ENCODE measurements at regions not wholly inside any gene's neighbourhood (a gene's known extent, or its start where the extent isn't known, plus 50 kb on each side); places are given as distances from the start of the nearest gene placed in this dataset.

DNA sequence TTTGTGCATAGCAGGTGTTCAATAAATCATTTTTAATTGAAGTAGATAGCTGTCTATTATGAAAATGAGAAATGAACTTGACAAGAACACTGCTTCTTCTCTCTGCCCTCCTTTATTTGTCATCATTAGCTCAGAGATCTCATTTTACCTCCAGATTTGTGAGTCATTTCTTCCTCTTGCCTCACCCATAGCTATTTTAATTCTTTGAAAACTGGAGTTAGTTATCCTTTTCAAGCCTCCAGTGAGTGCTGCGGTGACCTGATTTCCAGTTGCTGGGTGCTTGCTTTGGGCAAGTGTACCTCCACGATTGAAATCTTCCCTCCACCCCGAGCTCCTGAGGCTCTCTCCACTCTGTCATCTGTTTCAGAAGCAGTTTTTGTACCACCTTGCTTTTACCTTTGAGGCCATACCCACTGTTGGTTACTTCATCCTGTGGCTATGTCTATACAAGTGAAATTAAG is 114.6 kb downstream of the NFKBIZ start:
- H3K27ac Mint-ChIP-seq (ENCODE audit: unreplicated experiment) = no peak overlapping the region
- DNase-seq (ENCODE audit: low spot score) = no peak

DNA sequence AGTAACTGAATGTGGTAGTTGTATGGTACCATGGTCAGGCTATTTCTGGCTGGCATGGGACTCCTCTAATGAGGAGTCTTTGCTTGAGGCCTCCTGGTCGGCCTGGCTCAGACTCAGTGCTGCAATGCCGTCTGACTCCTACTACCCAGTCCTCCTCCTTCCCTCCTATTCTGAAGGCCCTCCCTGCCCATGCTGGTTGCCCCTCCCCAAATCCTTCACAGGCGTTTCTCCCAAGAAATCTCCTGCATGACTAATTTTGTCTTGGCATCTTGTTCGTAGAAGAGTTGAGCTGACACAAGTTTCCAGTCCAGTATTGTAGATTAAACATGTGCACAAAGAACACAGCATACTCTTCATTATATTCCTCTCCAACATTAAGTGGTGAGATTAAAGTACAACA is 115.5 kb downstream of the NFKBIZ start:
- no peak overlapping the region for H3K27ac Mint-ChIP-seq (ENCODE audit: unreplicated experiment)
- H3K36me3 Mint-ChIP-seq (ENCODE audit: low read depth, unreplicated experiment) = no peaks in the 10 kb centered on the region

More for the DNA sequence above, 114.6 kb downstream of the NFKBIZ start:
- H3K36me3 Mint-ChIP-seq (ENCODE audit: low read depth, unreplicated experiment) = no peaks in the 10 kb centered on the region
- H3K4me1 Mint-ChIP-seq (ENCODE audit: unreplicated experiment) = no peaks in the 10 kb centered on the region
- H3K27me3 Mint-ChIP-seq (ENCODE audit: unreplicated experiment) = no peaks in the 10 kb centered on the region
- no peak overlapping the region for H3K4me3 Mint-ChIP-seq (ENCODE audit: unreplicated experiment)
- TF ChIP-seq, protein P1, sequence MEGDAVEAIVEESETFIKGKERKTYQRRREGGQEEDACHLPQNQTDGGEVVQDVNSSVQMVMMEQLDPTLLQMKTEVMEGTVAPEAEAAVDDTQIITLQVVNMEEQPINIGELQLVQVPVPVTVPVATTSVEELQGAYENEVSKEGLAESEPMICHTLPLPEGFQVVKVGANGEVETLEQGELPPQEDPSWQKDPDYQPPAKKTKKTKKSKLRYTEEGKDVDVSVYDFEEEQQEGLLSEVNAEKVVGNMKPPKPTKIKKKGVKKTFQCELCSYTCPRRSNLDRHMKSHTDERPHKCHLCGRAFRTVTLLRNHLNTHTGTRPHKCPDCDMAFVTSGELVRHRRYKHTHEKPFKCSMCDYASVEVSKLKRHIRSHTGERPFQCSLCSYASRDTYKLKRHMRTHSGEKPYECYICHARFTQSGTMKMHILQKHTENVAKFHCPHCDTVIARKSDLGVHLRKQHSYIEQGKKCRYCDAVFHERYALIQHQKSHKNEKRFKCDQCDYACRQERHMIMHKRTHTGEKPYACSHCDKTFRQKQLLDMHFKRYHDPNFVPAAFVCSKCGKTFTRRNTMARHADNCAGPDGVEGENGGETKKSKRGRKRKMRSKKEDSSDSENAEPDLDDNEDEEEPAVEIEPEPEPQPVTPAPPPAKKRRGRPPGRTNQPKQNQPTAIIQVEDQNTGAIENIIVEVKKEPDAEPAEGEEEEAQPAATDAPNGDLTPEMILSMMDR (IDR thresholded peaks at IDR 0.05; ENCODE audit: unreplicated experiment) = no peak
- no peaks in the 10 kb centered on the region for H3K9me3 Mint-ChIP-seq (ENCODE audit: unreplicated experiment)

DNA sequence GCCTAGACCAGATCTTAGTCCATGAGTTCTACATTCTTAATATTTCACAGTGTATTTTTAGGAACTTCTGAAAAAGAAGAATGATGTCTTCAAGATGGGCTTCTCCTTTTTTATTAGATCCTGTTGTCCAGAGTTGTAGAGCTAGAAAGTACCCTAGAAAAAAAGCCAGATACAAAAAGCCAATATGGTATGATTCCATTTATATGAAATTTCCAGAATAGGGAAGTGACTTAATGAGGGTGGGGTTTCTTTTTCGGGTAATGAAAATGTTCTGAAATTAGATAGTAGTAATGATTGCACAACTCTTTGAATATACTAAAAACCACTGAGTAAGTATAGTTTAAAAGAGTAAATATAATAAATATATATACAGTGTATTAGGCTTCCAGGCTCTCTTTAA is 116.9 kb downstream of the NFKBIZ start:
- no peak overlapping the region for H3K27ac Mint-ChIP-seq (ENCODE audit: unreplicated experiment)
- H3K4me1 Mint-ChIP-seq (ENCODE audit: unreplicated experiment) = no peaks in the 10 kb centered on the region
- DNase-seq (ENCODE audit: low spot score) = no peak
- TF ChIP-seq, protein P1 (IDR thresholded peaks at IDR 0.05; ENCODE audit: unreplicated experiment) = no peak
- no peaks in the 10 kb centered on the region for H3K27me3 Mint-ChIP-seq (ENCODE audit: unreplicated experiment)
- no peaks in the 10 kb centered on the region for H3K36me3 Mint-ChIP-seq (ENCODE audit: low read depth, unreplicated experiment)
- H3K4me3 Mint-ChIP-seq (ENCODE audit: unreplicated experiment) = no peak overlapping the region
- no peaks in the 10 kb centered on the region for H3K9me3 Mint-ChIP-seq (ENCODE audit: unreplicated experiment)

More for the DNA sequence above, 115.5 kb downstream of the NFKBIZ start:
- TF ChIP-seq, protein P1 (IDR thresholded peaks at IDR 0.05; ENCODE audit: unreplicated experiment) = no peak
- no peak for DNase-seq (ENCODE audit: low spot score)
- Mint-ChIP-seq H3K4me3 (ENCODE audit: unreplicated experiment) (no peak overlapping the region), H3K9me3 (ENCODE audit: unreplicated experiment) (no peaks in the 10 kb centered on the region), H3K4me1 (ENCODE audit: unreplicated experiment) (no peaks in the 10 kb centered on the region), H3K27me3 (ENCODE audit: unreplicated experiment) (no peaks in the 10 kb centered on the region)

DNA sequence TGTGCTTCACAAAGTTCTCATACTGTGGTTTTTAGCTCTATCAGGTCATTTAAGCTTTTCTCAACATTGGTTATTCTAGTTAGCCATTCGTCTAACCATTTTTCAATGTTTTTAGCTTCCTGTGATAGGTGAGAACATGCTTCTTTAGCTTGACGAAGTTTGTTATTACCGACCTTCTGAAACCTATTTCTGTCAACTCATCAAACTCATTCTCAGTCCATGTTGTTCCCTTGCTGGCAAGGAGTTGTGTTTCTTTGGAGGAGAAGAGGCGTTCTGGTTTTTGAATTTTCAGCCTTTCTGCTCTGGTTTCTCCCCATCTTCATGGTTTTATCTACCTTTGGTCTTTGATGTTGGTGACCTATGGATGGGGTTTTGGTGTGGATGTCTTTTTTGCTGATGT is 120.9 kb downstream of the NFKBIZ start:
- TF ChIP-seq, protein P1 (IDR thresholded peaks at IDR 0.05; ENCODE audit: unreplicated experiment) = no peak
- DNase-seq (ENCODE audit: low spot score) = no peak
- no peaks in the 10 kb centered on the region for H3K9me3 Mint-ChIP-seq (ENCODE audit: unreplicated experiment)
- H3K27ac Mint-ChIP-seq (ENCODE audit: unreplicated experiment) = no peak overlapping the region
- no peaks in the 10 kb centered on the region for H3K27me3 Mint-ChIP-seq (ENCODE audit: unreplicated experiment)
- H3K4me1 Mint-ChIP-seq (ENCODE audit: unreplicated experiment) = no peaks in the 10 kb centered on the region
- no peak overlapping the region for H3K4me3 Mint-ChIP-seq (ENCODE audit: unreplicated experiment)
- H3K36me3 Mint-ChIP-seq (ENCODE audit: low read depth, unreplicated experiment) = no peaks in the 10 kb centered on the region

- TF ChIP-seq, protein P1 (IDR thresholded peaks at IDR 0.05; ENCODE audit: unreplicated experiment) = no peak
- no peak for DNase-seq (ENCODE audit: low spot score)
- H3K9me3 Mint-ChIP-seq (ENCODE audit: unreplicated experiment) = no peaks in the 10 kb centered on the region
- H3K4me3 Mint-ChIP-seq (ENCODE audit: unreplicated experiment) = no peak overlapping the region
- H3K4me1 Mint-ChIP-seq (ENCODE audit: unreplicated experiment) = no peaks in the 10 kb centered on the region
- H3K27ac Mint-ChIP-seq (ENCODE audit: unreplicated experiment) = no peak overlapping the region
- H3K27me3 Mint-ChIP-seq (ENCODE audit: unreplicated experiment) = no peaks in the 10 kb centered on the region
- no peaks in the 10 kb centered on the region for H3K36me3 Mint-ChIP-seq (ENCODE audit: low read depth, unreplicated experiment)
Measured at GRCh38 chr3:101970905-101971304, 121.6 kb downstream of the NFKBIZ start.
